MM.1S (cell line): ENCODE measurements at regions not wholly inside any gene's neighbourhood (a gene's known extent, or its start where the extent isn't known, plus 50 kb on each side); places are given as distances from the start of the nearest gene placed in this dataset.

ENCODE experiments used
- EZH2 ChIP-seq: fragments of 300-600 bp; sonication (generic); optimal IDR thresholded peaks from 2 replicates; pipeline ENCODE3; 2017; ENCODE audit warnings: low read depth, mild to moderate bottlenecking, antibody characterized with exemption, low read length, mixed read lengths
- EZH2phosphoT487 ChIP-seq: fragments of 300-600 bp; sonication (generic); IDR thresholded peaks from 2 replicates; pipeline ENCODE4 v1.6.1; 2018; ENCODE audit warnings: antibody characterized with exemption, low read length
- TF ChIP-seq, protein P1 (sequence below): fragments of 300-600 bp; sonication (generic); IDR thresholded peaks from 2 replicates; pipeline ENCODE4 v1.5.1; 2016; ENCODE audit warnings: antibody characterized with exemption, low read length, mixed read lengths

DNA sequence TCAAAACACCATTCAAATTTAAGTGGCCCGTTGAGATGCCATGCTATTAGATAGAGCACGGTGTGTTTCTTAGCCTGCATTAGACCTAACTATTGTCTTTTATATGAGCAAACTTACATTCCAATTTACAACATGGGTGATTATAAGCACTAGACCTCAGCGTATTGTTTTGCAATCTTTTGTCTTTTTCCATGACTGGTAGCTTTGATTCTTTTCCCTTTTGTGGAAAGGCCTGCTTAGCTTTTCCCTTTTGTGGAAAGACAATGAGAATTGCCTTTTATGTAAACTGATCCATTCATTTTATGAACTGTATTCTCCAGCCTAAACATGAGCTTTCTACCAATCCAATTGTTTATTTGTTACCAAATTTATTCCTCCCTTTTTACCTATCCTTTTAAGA lies 823.1 kb downstream of the CCSER2 start:
- TF ChIP-seq, protein P1, sequence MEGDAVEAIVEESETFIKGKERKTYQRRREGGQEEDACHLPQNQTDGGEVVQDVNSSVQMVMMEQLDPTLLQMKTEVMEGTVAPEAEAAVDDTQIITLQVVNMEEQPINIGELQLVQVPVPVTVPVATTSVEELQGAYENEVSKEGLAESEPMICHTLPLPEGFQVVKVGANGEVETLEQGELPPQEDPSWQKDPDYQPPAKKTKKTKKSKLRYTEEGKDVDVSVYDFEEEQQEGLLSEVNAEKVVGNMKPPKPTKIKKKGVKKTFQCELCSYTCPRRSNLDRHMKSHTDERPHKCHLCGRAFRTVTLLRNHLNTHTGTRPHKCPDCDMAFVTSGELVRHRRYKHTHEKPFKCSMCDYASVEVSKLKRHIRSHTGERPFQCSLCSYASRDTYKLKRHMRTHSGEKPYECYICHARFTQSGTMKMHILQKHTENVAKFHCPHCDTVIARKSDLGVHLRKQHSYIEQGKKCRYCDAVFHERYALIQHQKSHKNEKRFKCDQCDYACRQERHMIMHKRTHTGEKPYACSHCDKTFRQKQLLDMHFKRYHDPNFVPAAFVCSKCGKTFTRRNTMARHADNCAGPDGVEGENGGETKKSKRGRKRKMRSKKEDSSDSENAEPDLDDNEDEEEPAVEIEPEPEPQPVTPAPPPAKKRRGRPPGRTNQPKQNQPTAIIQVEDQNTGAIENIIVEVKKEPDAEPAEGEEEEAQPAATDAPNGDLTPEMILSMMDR: no peak
- no peak for TF ChIP-seq EZH2
- TF ChIP-seq EZH2phosphoT487: no peak
